AG10803 (cell line): ENCODE measurements at regions not wholly inside any gene's neighbourhood (a gene's known extent, or its start where the extent isn't known, plus 50 kb on each side); places are given as distances from the start of the nearest gene placed in this dataset.
"Not testable (repeated sequence)": the region's sequence is repeated elsewhere in the genome, so short reads cannot be mapped to it uniquely, and the experiment has no call there.

Experiments
- DNase-seq: peaks from one replicate; pipeline ENCODE4 v3.0.0; 2010; ENCODE audit warnings: low read depth
- H3K4me3 ChIP-seq: 2 replicates; pipeline ENCODE4 v1.5.1; 2011; ENCODE audit warnings: mild to moderate bottlenecking, low read length, control low read depth
- CTCF ChIP-seq: conservative IDR thresholded peaks from 2 replicates; pipeline ENCODE4 v1.5.1; 2011; ENCODE audit warnings: mild to moderate bottlenecking, low read length, control low read depth, inconsistent platforms

- no peak for TF ChIP-seq CTCF
- DNase-seq, result no peak
- H3K4me3 ChIP-seq, result no peak overlapping the region
These were observed 80.3 kb upstream of the GRIN2A start for GRCh38 chr16:10262377-10263132.

GRCh38 chr16:10265770-10266615 is 83.8 kb upstream of the GRIN2A start:
- no peak for DNase-seq
- H3K4me3 ChIP-seq, result no peak overlapping the region
- TF ChIP-seq CTCF, result no peak

DNA sequence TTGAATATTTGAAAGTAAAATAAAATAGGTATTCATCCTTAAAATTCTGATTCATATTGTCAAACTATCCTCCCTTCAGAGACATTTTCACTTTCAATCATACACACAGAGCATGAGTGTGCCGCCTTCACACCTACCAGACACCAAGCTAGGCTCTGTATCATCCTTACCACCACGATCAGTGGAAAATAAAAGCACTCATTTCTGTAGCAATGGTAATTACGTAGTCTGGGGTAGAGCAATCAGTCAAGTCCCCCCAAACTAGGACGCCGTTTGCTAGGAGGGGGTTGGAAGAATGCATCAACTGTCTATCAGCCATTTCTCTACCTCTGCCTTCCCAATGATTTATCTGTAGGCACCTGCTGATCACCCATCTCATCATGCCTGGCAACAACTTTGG is 84.6 kb upstream of the GRIN2A start:
- no peak for DNase-seq
- no peak for TF ChIP-seq CTCF

DNA sequence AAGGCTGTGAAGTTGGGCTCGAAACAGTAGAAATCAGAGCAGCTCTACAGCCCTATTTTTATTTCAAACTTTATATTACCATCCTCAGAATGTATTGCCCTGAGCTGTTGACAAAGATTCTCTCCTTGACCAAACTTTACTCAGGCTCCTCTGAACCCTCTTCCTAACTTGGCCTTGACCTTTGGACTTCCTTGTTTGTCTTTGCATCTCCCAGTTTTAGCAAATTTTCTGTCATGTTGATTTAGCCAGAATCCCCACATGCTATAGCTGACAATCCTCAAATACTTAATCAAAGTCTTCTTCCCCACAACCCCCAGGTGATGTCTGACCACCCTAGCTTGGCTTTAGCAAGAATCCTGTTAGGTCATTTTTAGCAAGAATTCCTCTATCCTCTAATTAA is 87.4 kb upstream of the GRIN2A start:
- no peak for DNase-seq
- H3K4me3 ChIP-seq, result no peak overlapping the region
- no peak for TF ChIP-seq CTCF

More for the DNA sequence above, 84.6 kb upstream of the GRIN2A start:
- no peak overlapping the region for H3K4me3 ChIP-seq

- not testable (repeated sequence) for H3K4me3 ChIP-seq, DNase-seq
These were observed 90.1 kb upstream of the GRIN2A start for GRCh38 chr16:10272250-10272854.

- DNase-seq, H3K4me3 ChIP-seq: not testable (repeated sequence)
These were observed 93.2 kb upstream of the GRIN2A start for GRCh38 chr16:10275214-10275996.

DNA sequence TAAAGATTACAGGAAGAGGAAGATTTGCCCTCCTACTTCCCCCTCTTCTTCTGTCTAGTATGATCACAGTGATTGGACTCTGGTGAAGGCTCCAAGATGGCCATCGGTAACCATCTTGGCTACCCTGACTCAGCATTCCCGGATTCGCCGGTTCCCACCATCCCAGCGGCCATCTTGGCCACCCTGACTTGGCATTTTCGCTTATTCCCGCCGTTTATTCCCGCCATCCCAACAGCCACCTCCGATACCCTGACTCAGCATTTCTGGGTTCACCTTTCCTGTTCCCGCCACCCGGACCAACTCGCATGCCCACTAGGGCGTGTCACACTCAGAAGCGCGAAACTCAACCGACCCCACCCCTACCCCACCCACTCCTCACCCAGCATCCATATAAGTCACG is 95.4 kb upstream of the GRIN2A start:
- no peak overlapping the region for H3K4me3 ChIP-seq
- DNase-seq, result no peak
- no peak for TF ChIP-seq CTCF
